GM21717 (cell line): ENCODE measurements at regions not wholly inside any gene's neighbourhood (a gene's known extent, or its start where the extent isn't known, plus 50 kb on each side); places are given as distances from the start of the nearest gene placed in this dataset.
"Not testable (repeated sequence)": the region's sequence is repeated elsewhere in the genome, so short reads cannot be mapped to it uniquely, and the experiment has no call there.

ENCODE experiments used
- ATAC-seq: cut with Tn5 transposase; IDR thresholded peaks from one replicate; pipeline ENCODE4 v1.9.1; 2021; ENCODE audit warnings: mild to moderate bottlenecking, moderate library complexity; ENCODE audit not compliant: unreplicated experiment

DNA sequence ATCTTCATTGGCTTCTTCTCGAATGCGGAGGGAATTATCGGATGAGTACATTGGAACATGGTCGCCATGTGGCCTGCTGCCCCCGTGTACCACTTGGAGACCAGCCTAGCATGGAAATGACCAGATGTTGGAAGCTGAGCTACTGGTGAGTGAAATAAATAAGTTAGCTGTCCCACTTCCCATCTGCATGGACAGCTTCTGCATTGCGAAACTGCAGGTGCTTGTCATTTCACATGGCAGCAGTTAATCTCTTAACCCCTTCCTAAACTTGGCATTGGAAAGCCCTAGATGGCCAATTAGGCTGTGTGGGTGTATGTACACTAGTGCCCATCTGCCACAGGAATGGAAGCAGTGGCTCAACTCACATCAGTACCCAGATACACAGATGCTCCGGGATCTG lies 246.6 kb upstream of the IL12B start:
- no peak for ATAC-seq

DNA sequence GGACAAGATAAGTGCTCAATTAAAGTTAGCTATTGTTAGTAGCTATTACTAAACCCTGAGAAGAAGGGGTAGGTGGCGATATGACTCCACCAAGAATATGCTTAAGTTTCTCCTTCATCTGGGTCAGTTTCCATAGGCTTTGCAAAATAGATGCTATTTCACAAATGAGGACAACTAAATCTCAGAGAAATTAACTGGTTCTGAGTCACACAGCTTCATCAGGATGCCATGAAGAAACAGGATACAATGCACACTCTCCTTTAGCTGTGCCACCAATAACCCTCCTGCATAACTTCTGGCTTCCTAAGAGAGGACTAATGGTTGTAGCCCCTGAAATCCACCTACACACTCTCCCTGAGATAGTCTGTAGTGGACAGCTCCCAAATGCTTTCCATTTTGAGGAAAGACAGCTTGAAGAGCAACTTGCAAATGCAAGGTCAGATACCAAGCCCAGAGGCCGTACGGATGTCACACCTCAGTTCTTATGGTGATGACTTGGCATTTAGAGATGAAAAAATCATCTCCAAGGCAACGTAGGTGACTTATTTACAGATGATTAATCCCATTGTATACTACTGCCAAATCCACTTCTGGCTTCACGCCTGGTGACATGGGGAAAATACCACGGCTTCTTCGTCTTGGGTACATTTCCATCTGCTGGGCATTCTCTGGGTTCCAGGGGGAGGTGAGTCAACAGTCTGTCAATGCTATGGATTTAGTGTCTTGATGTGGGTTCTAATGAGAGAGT lies 251.4 kb upstream of the IL12B start:
- no peak for ATAC-seq

DNA sequence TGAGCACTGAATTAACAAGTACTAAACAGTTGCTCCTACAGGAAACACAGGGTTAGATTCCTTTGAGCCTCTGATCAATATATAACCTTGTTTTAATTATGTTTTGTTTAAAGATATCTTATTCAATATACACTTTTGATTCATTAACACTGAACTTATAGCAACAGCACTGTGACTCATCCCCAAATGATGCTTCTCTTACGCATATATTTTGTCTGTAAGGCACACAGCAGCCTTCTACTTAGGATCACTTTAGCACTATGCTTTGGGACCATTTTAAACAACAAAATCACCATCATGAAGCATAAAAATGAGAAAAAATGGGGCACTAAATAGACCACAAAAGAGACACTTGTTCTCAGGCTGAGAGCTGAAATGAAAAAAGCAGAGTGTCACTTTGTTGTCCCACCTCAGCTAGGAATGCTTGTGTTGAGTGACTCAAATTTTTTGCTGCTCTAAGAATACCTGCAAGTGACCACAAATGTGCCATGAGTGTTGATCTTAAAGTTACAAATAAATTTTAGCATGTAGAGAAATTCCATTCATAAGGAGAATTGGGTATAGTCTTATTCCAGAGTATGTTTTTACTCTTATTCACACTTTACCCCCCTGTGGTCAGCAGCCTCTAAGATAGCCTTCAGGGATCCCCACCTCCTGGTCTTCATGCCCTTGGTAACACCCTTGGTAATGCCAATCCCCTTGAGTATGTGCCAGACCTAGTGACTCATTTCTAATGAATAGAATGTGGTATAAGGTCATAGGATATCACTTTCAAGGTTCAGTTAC lies 252.7 kb upstream of the IL12B start:
- no peak for ATAC-seq

DNA sequence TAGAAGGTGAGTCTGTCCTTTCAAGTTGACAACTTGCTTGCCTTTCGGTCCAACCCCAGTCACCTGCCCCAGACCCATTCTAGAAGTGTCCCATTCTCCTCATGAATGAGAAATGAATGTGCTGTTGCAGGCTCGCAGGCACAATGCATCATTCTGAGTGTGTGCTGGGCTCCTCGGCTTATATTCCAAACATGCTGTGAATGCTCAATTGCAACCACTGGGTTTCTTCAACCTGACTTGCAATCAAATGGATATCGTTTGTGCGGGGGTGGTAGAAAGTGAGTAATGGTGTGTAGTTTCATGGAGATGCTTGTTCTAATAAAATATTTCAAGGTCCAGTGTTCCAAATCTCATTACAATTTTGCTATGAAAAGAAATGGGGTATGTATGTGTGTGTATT lies 256.6 kb upstream of the IL12B start:
- no peak for ATAC-seq

DNA sequence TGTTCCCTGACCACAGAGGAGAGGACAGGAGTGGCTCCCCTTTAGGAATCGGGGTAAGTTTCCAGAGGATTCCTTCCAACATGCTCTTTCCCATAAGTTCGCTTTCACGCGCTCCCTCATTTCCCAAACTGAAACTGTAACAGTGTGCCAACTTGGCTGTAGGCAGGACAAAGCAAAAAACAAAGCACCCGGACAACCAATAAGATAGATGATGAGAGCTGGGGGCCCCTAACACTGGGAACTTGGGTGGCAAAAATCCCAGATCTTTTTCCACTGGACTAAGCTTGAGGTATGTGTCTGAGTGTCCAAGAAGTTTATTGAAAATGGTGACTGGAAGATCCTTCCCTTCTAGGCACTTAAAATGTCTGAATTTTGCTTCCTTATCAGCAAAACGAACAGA lies 258.7 kb upstream of the IL12B start:
- ATAC-seq = no peak

DNA sequence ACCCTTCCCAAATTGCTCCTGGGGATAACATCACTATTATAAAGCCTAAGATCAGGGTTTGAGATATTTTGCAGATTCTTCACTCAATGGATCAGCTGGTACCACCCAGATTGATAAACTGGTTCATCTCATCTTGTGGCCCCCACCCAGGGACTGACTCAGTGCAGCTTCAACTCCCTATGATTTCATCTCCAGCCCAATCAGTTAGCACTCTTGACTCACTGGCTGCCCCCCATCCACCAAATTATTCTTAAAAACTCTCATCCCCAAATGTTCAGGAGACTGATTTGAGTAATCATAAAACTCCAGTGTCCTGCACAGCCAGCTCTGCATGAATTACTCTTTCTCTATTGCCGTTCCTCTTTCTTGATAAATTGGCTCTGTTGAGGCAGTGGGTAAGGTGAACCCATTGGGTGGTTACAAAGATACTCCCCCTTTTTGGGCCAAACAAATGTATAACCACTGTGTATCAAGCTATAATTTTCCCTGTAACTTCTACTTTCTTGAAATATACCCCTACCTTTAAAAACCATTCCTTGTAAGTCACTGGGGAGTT lies 263.3 kb upstream of the IL12B start:
- ATAC-seq = peak; percentile 61

DNA sequence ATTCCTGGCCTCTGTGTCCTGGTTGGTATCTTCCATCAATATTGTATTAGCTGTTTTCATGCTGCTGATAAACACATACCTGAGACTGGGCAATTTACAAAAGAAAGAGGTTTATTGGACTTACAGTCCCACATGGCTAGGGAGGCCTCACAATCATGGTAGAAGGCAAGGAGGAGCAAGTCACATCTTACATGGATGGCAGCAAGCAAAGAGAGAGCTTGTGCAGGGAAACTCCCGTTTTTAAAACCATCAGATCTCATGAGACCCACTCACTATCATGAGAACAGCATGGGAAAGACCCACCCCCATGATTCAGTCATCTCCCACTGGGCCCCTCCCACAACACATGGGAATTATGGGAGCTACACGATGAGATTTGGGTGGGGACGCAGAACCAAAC lies 265.3 kb upstream of the IL12B start:
- ATAC-seq = not testable (repeated sequence)

DNA sequence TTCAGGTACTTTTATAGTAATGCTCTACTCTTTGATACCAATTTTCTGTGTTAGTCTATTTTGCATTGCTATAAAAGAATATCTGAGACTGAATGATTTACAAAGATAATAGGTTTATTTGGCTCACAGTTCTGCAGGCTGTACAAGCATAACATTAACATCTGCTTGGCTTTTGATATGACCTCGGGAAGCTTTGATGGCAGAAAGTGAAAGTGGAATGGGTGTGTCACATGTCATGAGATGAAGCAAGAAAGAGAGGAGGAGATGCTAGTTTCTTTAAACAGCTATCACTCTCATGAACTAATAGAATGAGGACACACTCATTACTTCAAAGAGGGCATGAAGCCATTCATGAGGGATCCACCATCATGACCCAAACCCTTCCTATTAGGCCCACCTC lies 270.9 kb upstream of the IL12B start:
- ATAC-seq = no peak

DNA sequence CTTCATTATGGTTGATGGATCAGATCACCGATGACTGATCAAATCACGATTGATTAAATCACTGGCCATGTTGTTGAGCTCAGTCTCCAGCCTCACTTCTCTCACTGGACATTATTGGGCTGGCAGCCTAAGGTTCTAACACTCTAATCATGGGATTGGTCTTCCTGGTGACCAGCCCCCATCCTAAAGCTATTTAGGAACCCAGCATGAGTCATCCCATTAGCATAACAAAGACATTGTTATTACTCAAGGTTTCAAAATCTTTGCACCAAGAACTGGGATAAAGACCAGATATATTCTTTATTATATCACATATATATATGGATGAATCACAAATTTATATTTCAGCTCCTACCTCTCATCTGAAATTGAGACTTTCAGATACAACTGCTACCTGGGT lies 272.1 kb upstream of the IL12B start:
- no peak for ATAC-seq

DNA sequence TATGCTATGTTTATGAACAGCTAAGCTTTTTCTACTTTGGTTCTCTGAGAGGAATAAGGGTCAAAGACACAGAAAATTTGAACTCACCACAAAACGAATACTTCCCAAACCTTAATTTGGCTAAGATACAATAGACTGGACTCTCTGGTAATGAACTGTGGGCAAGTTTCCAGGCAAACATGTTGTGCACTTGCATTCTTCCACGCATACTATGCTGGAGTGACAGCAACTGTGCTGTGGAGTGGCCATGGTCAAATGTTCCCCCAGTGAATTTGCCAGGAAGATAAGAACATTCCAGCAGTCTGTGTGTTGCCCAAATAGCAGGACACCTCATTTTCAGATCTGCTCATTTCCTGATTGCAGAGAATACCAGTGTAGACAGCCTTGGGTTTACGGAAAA lies 275.3 kb upstream of the IL12B start:
- ATAC-seq = no peak

DNA sequence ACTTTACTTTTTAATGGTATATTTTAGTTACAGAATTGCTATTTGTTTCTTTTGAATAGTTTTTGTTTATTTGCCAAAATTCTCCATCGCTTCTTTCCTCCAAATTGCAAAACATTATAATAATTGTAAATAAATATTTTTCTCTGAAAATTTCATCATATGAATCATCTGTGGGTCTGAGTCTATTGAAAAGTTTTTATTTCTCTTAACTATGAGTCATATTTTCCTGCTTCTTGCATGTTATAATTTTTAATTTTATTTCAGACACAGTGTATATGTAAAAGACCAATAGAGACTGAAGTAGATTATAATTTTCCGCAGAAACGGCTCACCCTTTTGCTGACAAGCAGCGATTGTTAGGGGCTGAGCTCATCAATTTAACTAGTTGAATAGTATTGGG lies 279.1 kb upstream of the IL12B start:
- ATAC-seq = no peak

DNA sequence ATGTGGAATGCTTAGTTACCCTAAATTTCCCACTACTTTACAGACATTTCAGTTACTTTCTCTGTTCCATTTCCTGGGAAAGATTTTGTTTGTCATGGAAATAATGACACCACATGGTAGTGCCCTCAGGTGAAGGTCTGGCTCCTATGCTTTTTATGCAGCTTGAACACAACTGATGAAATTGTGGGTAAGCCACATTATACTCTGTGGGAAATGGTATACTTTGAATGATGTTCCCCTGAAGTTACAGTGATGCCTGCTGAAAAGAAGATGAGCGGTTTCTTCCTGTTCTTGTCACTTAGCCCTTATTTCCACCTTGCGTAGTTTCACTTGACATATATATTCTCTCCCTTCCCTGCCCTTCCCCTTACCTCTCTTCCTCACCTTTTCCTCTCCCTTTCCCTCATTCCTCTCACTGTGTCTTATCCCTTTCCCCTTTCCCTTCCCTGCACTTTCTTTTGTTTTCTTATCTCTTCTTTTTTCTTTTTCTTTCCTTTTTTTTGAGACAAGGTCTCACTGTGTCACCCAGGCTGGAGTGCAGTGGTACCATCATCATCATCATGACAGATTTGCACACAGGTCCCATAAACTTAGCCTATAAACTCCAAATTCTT lies 280.8 kb upstream of the IL12B start:
- ATAC-seq = no peak

DNA sequence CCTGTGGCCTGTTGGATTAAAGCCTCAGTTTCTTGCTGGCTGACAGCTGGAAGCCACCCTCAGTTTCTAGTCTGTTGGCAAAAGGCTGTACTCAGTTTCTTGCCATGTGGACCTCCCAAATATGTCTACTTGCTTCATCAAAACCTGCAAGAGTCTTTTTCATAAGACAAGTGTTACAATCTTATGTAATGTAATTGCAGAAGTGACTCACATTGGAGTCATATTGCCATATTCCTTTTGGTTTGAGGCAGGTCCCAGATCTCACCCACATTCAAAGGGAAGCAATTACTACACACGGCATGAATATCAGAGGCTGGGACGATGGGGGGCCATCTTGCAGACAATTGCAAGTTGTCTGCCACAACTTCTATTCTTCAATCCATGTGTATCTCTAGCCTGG lies 286.7 kb upstream of the IL12B start:
- no peak for ATAC-seq

DNA sequence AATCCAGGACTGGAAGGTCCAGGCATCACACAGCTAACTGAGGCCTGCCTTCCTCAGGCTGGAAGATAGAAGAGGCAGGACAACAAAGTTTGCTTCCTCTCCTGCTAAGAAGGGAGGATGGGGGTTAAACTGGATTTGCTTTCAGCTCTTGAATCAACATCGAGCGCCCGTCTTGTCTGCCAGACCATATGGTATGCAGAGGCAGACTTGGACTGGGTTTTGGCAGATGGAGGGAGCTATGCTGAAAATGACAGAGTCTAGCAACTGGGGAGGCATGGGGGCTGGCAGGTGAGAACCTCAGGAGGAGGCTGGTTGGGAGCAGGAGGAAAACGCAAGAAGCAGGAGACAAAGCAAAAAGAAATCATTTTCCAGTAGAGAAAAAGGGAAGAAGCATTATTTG lies 289.5 kb upstream of the IL12B start:
- ATAC-seq = no peak

DNA sequence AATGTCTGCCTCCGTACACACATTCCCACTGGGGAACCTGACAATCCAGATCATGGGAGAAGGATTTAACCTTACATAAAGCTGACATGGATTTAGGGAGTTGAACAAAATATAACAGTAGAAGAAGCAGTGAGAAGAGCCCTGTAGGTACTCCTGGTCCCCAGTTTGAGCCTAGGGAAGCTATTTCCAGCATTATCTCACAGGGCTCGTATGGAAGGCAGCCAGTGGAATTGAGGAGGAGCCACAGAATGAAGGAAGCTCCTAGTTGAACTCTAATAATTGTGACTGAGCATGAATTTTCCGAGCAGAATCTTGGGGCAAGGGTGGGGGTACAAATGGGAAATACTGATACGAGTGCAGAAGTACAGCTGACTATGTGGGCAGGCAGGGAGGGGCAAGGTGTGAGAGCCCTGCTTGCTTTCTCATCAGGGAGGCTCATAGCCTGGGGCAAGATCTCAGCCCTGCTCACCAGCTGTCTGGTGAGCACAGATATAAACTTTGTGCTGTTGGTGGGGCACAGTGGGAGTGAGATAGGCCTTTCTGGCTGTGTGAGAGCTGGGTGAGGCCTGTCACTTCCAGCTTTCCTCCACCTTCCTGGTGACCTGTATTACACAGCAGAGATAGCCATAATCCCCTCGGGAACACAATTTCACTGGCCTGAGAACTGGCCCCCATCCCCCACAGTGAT lies 290.7 kb upstream of the IL12B start:
- ATAC-seq = no peak

DNA sequence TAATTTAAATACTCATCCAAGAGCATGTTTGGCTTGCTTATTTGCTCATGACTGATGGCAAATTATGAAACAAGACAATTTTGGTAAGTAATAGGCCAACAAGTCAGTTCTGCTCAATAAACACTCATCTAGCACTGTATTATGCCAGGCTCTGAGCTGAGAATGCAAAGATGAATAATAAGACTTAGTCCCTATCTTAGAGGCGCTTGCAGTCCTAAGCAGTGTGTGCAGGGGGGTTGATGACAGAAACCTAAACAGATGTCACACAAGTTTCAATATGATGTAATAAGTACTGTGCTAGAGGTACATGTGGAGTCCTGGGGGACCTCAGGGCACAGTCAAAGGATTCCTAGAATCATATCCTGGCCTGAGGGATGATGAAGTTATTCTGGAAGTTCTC lies 287.6 kb upstream of the ADRA1B start:
- no peak for ATAC-seq

DNA sequence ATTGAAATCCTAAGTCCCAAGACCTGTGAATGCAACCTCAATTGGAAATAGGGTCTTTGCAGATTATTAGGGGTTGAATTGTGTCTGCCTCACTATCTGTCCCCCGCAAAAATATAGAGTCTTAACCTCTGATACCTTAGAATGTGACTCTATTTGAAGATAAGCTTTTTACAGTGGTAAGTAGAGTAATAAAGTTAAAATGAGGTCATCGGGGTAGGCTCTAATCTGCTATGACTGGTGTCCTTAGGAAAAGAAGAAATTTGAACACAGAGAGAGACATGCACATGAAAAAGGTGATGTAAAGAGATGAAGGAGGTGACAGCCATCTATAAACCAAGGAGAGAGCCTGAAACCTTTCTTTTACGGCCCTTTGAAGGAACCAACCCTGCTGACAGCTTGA lies 287.1 kb upstream of the ADRA1B start:
- ATAC-seq = no peak

DNA sequence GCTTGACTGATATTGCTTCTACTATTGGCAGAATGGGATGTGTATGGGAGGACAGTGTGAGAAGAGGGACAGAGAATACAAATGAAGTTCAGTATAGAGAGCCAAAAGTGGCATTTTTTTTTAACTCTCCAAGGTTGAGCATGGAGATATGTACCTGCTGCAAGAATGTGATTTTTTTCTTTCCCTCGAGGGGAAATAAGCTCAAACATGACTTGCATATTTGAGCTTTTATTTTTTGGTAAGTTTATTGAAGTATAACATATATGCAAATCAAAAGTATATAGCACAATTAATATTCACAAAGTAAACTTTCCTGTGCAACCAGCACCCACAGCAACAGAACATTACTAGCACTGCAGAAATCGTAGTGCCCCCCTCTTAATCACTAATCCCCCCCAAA lies 285.7 kb upstream of the ADRA1B start:
- ATAC-seq = no peak

DNA sequence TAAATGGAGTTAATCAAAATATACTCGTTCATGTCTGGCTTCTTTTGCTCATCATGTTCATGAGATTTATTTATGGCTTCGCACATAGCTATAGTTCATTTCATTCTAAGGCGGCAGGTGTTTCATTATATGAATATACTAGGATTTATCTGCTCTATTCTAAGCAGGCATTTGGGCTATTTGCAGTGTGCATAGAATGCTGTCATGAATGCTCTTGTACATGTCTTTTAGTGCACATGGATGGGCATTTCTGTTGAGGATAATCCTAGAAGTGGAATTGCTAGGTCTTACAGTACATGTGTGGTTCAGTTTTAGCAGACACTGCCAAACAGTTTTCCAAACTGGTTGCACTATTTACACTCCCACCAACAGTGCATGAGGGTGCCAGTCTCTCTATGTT lies 285.3 kb upstream of the ADRA1B start:
- no peak for ATAC-seq

DNA sequence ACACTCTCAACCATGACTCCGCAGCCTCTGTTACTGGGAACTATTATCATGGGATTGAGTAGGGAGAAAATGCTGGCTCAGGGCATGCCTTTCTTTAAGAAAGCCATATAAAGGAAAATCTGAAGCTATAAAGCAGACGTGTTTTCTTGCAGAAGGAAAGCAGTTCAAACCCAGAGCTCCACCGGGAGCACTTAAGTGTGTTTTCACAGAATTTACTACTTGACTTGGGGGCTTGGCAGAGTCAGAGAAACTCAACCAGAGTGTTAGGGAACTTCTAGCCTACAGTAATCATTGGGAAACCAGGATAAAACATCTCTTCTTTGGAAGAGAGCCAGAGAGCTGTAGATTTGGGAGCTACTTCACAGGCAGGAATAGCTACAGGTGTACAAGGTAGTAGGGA lies 283.4 kb upstream of the ADRA1B start:
- no peak for ATAC-seq

DNA sequence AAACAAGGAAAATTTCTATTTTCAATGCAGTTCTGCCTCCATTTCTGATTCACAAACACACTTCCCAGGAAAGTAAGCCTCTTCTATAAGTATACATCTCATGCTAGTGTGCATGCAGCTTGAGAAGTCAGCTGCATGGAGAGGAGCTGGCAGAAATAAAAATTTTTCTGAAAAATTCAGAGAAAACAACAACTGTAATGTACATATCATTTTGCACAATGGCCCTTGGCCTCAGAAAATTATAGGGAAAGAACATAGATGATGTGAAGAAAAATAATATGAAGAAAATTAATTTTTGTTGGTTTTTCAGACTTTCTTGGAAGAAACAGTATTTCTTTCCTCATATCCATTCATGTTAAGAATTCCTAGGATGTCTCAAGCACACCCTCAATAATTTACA lies 277.8 kb upstream of the ADRA1B start:
- no peak for ATAC-seq
